ENCODE measurements at regions not wholly inside any gene's neighbourhood (a gene's known extent, or its start where the extent isn't known, plus 50 kb on each side); places are given as distances from the start of the nearest gene placed in this dataset.

GRCh38 chr4:135594521-135594920, 1392.9 kb upstream of the PABPC4L start:
- no peak for TF ChIP-seq POLR2AphosphoS5 (IDR thresholded peaks at IDR 0.05)
- TF ChIP-seq CTCF (IDR thresholded peaks at IDR 0.05), result no peak
- TF ChIP-seq POLR2A (IDR thresholded peaks at IDR 0.05), result no peak

All from prostate gland (tissue), 2 donors.